Ishikawa (cell line): ENCODE measurements at regions not wholly inside any gene's neighbourhood (a gene's known extent, or its start where the extent isn't known, plus 50 kb on each side); places are given as distances from the start of the nearest gene placed in this dataset.

Experiments
- CEBPB ChIP-seq: IDR thresholded peaks from 2 replicates; pipeline ENCODE4 v1.6.1; 2012
- CREB1 ChIP-seq: IDR thresholded peaks from 2 replicates; pipeline ENCODE4 v1.6.1; 2012; ENCODE audit warnings: low read depth
- EGR1 ChIP-seq: IDR thresholded peaks from 2 replicates; pipeline ENCODE4 v1.6.1; 2012
- EP300 ChIP-seq: IDR thresholded peaks from 2 replicates; pipeline ENCODE4 v1.6.1; 2012; ENCODE audit warnings: borderline replicate concordance
- FOXM1 ChIP-seq: IDR thresholded peaks from 2 replicates; pipeline ENCODE4 v1.6.1; 2012; ENCODE audit warnings: low read depth, borderline replicate concordance
- MAX ChIP-seq: IDR thresholded peaks from 2 replicates; pipeline ENCODE4 v1.6.1; 2012
- NFIC ChIP-seq: IDR thresholded peaks from 2 replicates; pipeline ENCODE4 v1.6.1; 2012
- RAD21 ChIP-seq: IDR thresholded peaks from 2 replicates; pipeline ENCODE4 v1.6.1; 2012; ENCODE audit warnings: low read depth
- REST ChIP-seq: IDR thresholded peaks from 2 replicates; pipeline ENCODE4 v1.6.1; 2012; ENCODE audit warnings: low read depth, mild to moderate bottlenecking
- TAF1 ChIP-seq: IDR thresholded peaks from 2 replicates; pipeline ENCODE4 v1.6.1; 2012; ENCODE audit warnings: low read depth, mild to moderate bottlenecking
- TCF12 ChIP-seq: IDR thresholded peaks from 2 replicates; pipeline ENCODE4 v1.6.1; 2012; ENCODE audit warnings: low read depth
- TEAD4 ChIP-seq: IDR thresholded peaks from 2 replicates; pipeline ENCODE4 v1.6.1; 2012
- USF1 ChIP-seq: IDR thresholded peaks from 2 replicates; pipeline ENCODE4 v1.6.1; 2012
- YY1 ChIP-seq: IDR thresholded peaks from 2 replicates; pipeline ENCODE4 v1.6.1; 2012; ENCODE audit warnings: low read depth
- ZBTB7A ChIP-seq: IDR thresholded peaks from 2 replicates; pipeline ENCODE4 v1.6.1; 2012; ENCODE audit warnings: low read depth

GRCh38 chr4:181525634-181526033 is 717.6 kb upstream of the TENM3 start:
- TF ChIP-seq TCF12 (no peak), USF1 (no peak), YY1 (no peak), REST (no peak), MAX (no peak), CREB1 (no peak), FOXM1 (no peak), NFIC (no peak), RAD21 (no peak), CEBPB (no peak), EP300 (no peak), EGR1 (no peak), TAF1 (no peak)

- peak; percentile 65 for TF ChIP-seq TEAD4
- no peak for TF ChIP-seq ZBTB7A
- peak; percentile 100 for TF ChIP-seq RAD21
Observed at GRCh38 chr4:181528570-181529184, 714.5 kb upstream of the TENM3 start.

GRCh38 chr4:181529537-181529936 is 713.7 kb upstream of the TENM3 start:
- no peak for TF ChIP-seq CEBPB
- TF ChIP-seq RAD21 = no peak
- no peak for TF ChIP-seq NFIC
- no peak for TF ChIP-seq YY1
- no peak for TF ChIP-seq REST
- no peak for TF ChIP-seq ZBTB7A
- no peak for TF ChIP-seq EGR1
- TF ChIP-seq USF1 = no peak
- TF ChIP-seq MAX = no peak

- TF ChIP-seq TCF12 (no peak), EP300 (no peak), TAF1 (no peak), TEAD4 (no peak)
Observed at GRCh38 chr4:181536196-181536746, 706.9 kb upstream of the TENM3 start.

GRCh38 chr4:181536811-181537434 is 706.3 kb upstream of the TENM3 start:
- TF ChIP-seq FOXM1 (no peak), YY1 (no peak)

GRCh38 chr4:181538431-181538830 is 704.8 kb upstream of the TENM3 start:
- TF ChIP-seq USF1 (no peak), EP300 (no peak)

- TF ChIP-seq ZBTB7A (no peak), REST (no peak), FOXM1 (no peak), EGR1 (no peak), TAF1 (no peak), USF1 (no peak), TEAD4 (no peak), MAX (no peak), EP300 (no peak), CEBPB (no peak), TCF12 (no peak), CREB1 (no peak), RAD21 (no peak)
Observed at GRCh38 chr4:181541396-181541795, 701.8 kb upstream of the TENM3 start.
